ENCODE measurements at regions not wholly inside any gene's neighbourhood (a gene's known extent, or its start where the extent isn't known, plus 50 kb on each side); places are given as distances from the start of the nearest gene placed in this dataset.

DNA sequence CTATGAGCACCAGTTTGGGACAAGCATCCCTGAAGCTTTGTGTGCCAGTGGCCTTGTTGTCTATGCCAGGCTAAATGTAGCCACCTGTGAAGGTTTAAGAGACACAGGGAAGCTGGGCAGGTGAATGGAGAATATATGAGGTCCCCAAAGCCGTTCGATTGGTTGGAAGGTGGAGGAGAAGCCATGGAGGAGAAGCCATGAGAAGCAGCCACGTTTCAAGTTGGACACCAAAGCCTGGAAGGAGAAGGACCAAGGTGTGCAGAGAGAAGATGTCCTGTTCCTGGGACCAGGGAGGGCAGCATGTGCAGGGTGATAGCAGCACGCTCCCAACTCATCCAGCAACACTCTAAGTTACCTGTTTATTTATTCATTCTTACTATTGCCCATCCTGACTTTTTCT lies 432.3 kb upstream of the TSHZ3 start:
- ChIA-PET POLR2A (no interaction called here), CTCF (no interaction called here)
- H3K9ac ChIP-seq, result no peak overlapping the region
- no peaks in the 10 kb centered on the region for H3K36me3 ChIP-seq (replicated peaks in 1 of 2; ENCODE audit: control insufficient read depth in 1 of 2, insufficient read depth in 2 of 2, low read length in 1 of 2)
- H3K27ac ChIP-seq (ENCODE audit: low read depth in 2 of 2, low read length in 1 of 2), result no peak overlapping the region
- H2AFZ ChIP-seq (ENCODE audit: low read depth), result no peak overlapping the region
- no peaks in the 10 kb centered on the region for H4K20me1 ChIP-seq (ENCODE audit: insufficient read depth)
- DNase-seq, result no peak
- 12% methylated on average over 4 of the region's 4 CpGs for whole genome bisulfite sequencing (ENCODE audit: low lambda C conversion rate)
- H3K27me3 ChIP-seq (ENCODE audit: insufficient read depth), result no peaks in the 10 kb centered on the region
- no peaks in the 10 kb centered on the region for H3K9me3 ChIP-seq
- H3K9me2 ChIP-seq, result no peaks in the 10 kb centered on the region
- H3K4me2 ChIP-seq, result no peak overlapping the region
- H3K79me2 ChIP-seq (ENCODE audit: insufficient read depth), result no peaks in the 10 kb centered on the region
- H3F3A ChIP-seq (replicated peaks; ENCODE audit: insufficient read depth), result no peaks in the 10 kb centered on the region
- H3K4me3 ChIP-seq (ENCODE audit: low read depth in 2 of 2, low read length in 1 of 2), result no peak overlapping the region
- no peaks in the 10 kb centered on the region; a peak in 1 of 4 replicates for H3K4me1 ChIP-seq (ENCODE audit: control insufficient read depth in 1 of 2, insufficient read depth in 2 of 2, low read depth in 1 of 2, low read length in 1 of 2)
- TF ChIP-seq EP300 (IDR thresholded peaks at IDR 0.05; ENCODE audit: borderline replicate concordance in 1 of 2, low read depth in 1 of 2, low read length in 1 of 2), result no peak
- no peak for TF ChIP-seq SMC3 (IDR thresholded peaks at IDR 0.05; ENCODE audit: low read depth, low read length)
- no peak for TF ChIP-seq NRF1 (IDR thresholded peaks at IDR 0.05; ENCODE audit: low read depth, low read length)
- no peak for TF ChIP-seq RAD21 (IDR thresholded peaks at IDR 0.05; ENCODE audit: low read length)
- TF ChIP-seq GATA2 (CRISPR knock-in tag; IDR thresholded peaks at IDR 0.05), result no peak
- TF ChIP-seq ZBTB33 (IDR thresholded peaks at IDR 0.05; ENCODE audit: borderline replicate concordance, low read depth), result no peak

DNA sequence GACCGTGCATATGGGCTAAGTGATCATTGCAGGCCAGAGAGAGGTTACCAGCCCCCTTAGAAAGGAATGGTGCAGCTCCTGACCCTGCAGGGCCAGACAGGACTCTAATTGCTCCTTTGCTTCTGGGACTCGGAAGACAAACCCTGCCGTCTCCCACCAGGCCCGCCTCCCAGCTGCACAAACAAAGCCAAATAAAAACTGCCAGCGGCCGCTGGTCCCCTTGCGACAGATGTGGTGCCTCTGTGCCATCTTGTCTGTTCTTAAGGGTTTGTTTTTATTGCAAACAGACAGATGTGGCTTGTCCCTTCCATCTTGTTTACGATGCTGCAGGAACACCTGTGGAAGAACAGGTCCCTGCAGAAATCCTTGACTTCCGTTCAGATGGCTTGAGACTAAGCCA lies 434.4 kb upstream of the TSHZ3 start:
- Histone ChIP-seq H3K4me1 (ENCODE audit: control insufficient read depth in 1 of 2, insufficient read depth in 2 of 2, low read depth in 1 of 2, low read length in 1 of 2) (no peaks in the 10 kb centered on the region; a peak in 1 of 4 replicates), H3K9me3 (no peaks in the 10 kb centered on the region; the same call in 1 of the 2 replicates), H3K4me3 (ENCODE audit: low read depth in 2 of 2, low read length in 1 of 2) (no peak overlapping the region), H3K36me3 (replicated peaks in 1 of 2; ENCODE audit: control insufficient read depth in 1 of 2, insufficient read depth in 2 of 2, low read length in 1 of 2) (no peaks in the 10 kb centered on the region), H4K20me1 (ENCODE audit: insufficient read depth) (no peaks in the 10 kb centered on the region), H3K9ac (no peak overlapping the region), H3K4me2 (no peak overlapping the region), H2AFZ (ENCODE audit: low read depth) (no peak overlapping the region), H3K79me2 (ENCODE audit: insufficient read depth) (no peaks in the 10 kb centered on the region), H3K27me3 (ENCODE audit: insufficient read depth) (no peaks in the 10 kb centered on the region), H3K27ac (ENCODE audit: low read depth in 2 of 2, low read length in 1 of 2) (no peak overlapping the region), H3F3A (replicated peaks; ENCODE audit: insufficient read depth) (no peaks in the 10 kb centered on the region), H3K9me2 (no peaks in the 10 kb centered on the region)
- 38% methylated on average over 9 of the region's 9 CpGs for WGBS (ENCODE audit: low lambda C conversion rate)
- ChIA-PET POLR2A (no interaction called here), CTCF (no interaction called here)
- DNase-seq, result no peak
- TF ChIP-seq YY1 (IDR thresholded peaks at IDR 0.05; ENCODE audit: low read depth) (no peak), TCF12 (IDR thresholded peaks at IDR 0.05) (no peak), EP300 (IDR thresholded peaks at IDR 0.05; ENCODE audit: borderline replicate concordance in 1 of 2, low read depth in 1 of 2, low read length in 1 of 2) (no peak), ZBTB33 (IDR thresholded peaks at IDR 0.05; ENCODE audit: borderline replicate concordance, low read depth) (no peak), ELF1 (IDR thresholded peaks at IDR 0.05) (no peak), SMC3 (IDR thresholded peaks at IDR 0.05; ENCODE audit: low read depth, low read length) (no peak)
- TF ChIP-seq, protein P1, sequence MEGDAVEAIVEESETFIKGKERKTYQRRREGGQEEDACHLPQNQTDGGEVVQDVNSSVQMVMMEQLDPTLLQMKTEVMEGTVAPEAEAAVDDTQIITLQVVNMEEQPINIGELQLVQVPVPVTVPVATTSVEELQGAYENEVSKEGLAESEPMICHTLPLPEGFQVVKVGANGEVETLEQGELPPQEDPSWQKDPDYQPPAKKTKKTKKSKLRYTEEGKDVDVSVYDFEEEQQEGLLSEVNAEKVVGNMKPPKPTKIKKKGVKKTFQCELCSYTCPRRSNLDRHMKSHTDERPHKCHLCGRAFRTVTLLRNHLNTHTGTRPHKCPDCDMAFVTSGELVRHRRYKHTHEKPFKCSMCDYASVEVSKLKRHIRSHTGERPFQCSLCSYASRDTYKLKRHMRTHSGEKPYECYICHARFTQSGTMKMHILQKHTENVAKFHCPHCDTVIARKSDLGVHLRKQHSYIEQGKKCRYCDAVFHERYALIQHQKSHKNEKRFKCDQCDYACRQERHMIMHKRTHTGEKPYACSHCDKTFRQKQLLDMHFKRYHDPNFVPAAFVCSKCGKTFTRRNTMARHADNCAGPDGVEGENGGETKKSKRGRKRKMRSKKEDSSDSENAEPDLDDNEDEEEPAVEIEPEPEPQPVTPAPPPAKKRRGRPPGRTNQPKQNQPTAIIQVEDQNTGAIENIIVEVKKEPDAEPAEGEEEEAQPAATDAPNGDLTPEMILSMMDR (IDR thresholded peaks at IDR 0.05), result no peak

Data from SK-N-SH (cell line).